ENCODE measurements at regions not wholly inside any gene's neighbourhood (a gene's known extent, or its start where the extent isn't known, plus 50 kb on each side); places are given as distances from the start of the nearest gene placed in this dataset.

DNA sequence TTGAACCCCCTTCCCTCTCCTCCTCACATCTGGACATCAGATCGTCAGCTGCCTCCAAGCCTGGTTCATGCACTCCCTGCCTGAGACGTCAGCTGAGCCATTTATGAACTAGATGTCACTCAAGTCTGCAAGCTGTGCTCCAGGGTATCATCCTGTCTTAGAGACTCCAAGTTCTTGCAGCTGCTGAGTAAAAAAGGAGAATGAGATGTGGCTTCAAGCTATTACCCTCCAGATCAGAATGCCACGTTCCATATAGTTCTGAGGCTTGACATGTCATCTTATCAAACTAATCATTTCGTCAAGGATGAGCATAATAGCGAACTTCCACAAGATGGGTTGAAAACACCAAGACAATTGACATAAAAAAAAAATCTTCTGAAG, 766.3 kb downstream of the TBL1XR1 start:
- H3K27ac ChIP-seq (ENCODE audit: extremely low read depth, low read depth, low read length), result no peak overlapping the region
- 2% methylated on average over 5 of the region's 5 CpGs for WGBS (ENCODE audit: insufficient coverage, low coverage, missing lambda C conversion rate)
- H3K9me3 ChIP-seq (replicated peaks; ENCODE audit: control insufficient read depth, insufficient read depth, low read depth, low read length), result no peaks in the 10 kb centered on the region; the same call in 1 of the 2 replicates
- FAIRE-seq, result no peak
- in situ Hi-C loops (cut with MboI) (no loop called here), intact Hi-C loops (cut with micrococcal nuclease) (no loop called here)
- POLR2A ChIA-PET, result no interaction called here
- H4K20me1 ChIP-seq (replicated peaks; ENCODE audit: control insufficient read depth, insufficient read depth, low read length), result no peaks in the 10 kb centered on the region
- BruUV-seq (replicated peaks), result no TSS peak
- H3K9me1 ChIP-seq (ENCODE audit: control insufficient read depth, insufficient read depth, low read length), result no peaks in the 10 kb centered on the region
- no peak for DNase-seq (ENCODE audit: extremely low read depth in 1 of 4, low spot score in 3 of 4)
- ATAC-seq, result no peak
- no peaks in the 10 kb centered on the region for H3K36me3 ChIP-seq (ENCODE audit: control insufficient read depth, insufficient read depth, low read length)
- no peaks in the 10 kb centered on the region for H3K27me3 ChIP-seq (ENCODE audit: control insufficient read depth in 2 of 2, insufficient read depth in 2 of 2, low read length in 2 of 2)
- H2AFZ ChIP-seq (ENCODE audit: low read depth, low read length), result no peak overlapping the region
- TF ChIP-seq ZBTB5 (IDR thresholded peaks at IDR 0.05) (no peak), MAX (CRISPR knock-in tag; IDR thresholded peaks at IDR 0.05) (no peak), SAFB (IDR thresholded peaks at IDR 0.05; ENCODE audit: borderline replicate concordance, low read depth, low read length) (no peak), TGIF2 (CRISPR knock-in tag; IDR thresholded peaks at IDR 0.05) (no peak), CAMTA2 (CRISPR knock-in tag; conservative IDR thresholded peaks at IDR 0.05) (no peak), ZNF384 (IDR thresholded peaks at IDR 0.05; ENCODE audit: low read depth, low read length) (no peak), SPI1 (IDR thresholded peaks at IDR 0.05; ENCODE audit: borderline replicate concordance, low read depth, low read length) (no peak), SRSF9 (IDR thresholded peaks at IDR 0.05; ENCODE audit: borderline replicate concordance, low read depth, low read length) (no peak)
- H3K9ac ChIP-seq (ENCODE audit: insufficient read depth in 1 of 2, low read depth in 2 of 2, low read length in 2 of 2), result no peak overlapping the region
- H3K4me3 ChIP-seq, result no peak overlapping the region
- CTCF ChIA-PET (ENCODE audit: low intra/inter-chr PET ratio), result no interaction called here
- no peaks in the 10 kb centered on the region for H3K4me1 ChIP-seq (replicated peaks in 1 of 2; ENCODE audit: control insufficient read depth in 2 of 2, insufficient read depth in 2 of 2, low read length in 2 of 2)
- no peak overlapping the region for H3K4me2 ChIP-seq (ENCODE audit: insufficient read depth, low read length)
- H3K79me2 ChIP-seq (ENCODE audit: control insufficient read depth, insufficient read depth, low read length), result no peaks in the 10 kb centered on the region

Measured in K562 (cell line).